Tibial nerve (tissue), 4 donors: ENCODE measurements at regions not wholly inside any gene's neighbourhood (a gene's known extent, or its start where the extent isn't known, plus 50 kb on each side); places are given as distances from the start of the nearest gene placed in this dataset.

ENCODE experiments used
- EP300 ChIP-seq, 2 donors: sonication (generic); formaldehyde crosslinking; IDR thresholded peaks; one replicate each; pipeline ENCODE4 v1.6.1; 2017; ENCODE audit warnings: antibody characterized with exemption in 2 of 2, mild to moderate bottlenecking in 1 of 2
- POLR2A ChIP-seq, 2 donors: fragments of 450-650 bp; IDR thresholded peaks; one replicate each; pipeline ENCODE4 v1.6.1; 2017; ENCODE audit warnings: antibody characterized with exemption in 2 of 2, mild to moderate bottlenecking in 2 of 2, moderate library complexity in 2 of 2
- TF ChIP-seq, protein P1 (sequence below), 5 experiments: fragments of 200-600 bp in 3 of 5; fragments of 450-650 bp in 2 of 5; sonication (generic) in 3 of 5; IDR thresholded peaks; one replicate each; pipeline ENCODE4 v1.5.1; 2016 to 2019; ENCODE audit warnings: antibody characterized with exemption in 5 of 5, mild to moderate bottlenecking in 3 of 5, moderate library complexity in 2 of 5

DNA sequence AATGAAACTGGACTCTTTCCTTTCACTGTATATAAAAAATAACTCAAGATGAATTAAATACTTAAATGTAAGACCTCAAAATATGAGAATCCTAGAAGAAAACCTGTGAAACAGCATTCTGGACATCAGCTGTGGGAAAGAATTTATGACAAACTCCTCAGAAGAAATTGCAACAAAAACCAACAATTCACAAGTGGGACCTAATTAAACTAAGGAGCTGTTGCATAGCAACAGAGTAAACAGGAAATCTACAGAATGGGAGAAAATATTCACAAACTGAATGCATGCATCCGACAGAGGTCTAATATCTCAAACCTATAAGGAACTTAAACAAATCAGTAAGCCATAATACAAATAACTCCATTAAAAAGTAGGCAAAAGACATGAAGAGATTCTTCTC lies 851.7 kb upstream of the PCDH10 start:
- TF ChIP-seq EP300 (IDR thresholded peaks at IDR 0.05) (no peak), POLR2A (IDR thresholded peaks at IDR 0.05) (no peak)
- TF ChIP-seq, protein P1, sequence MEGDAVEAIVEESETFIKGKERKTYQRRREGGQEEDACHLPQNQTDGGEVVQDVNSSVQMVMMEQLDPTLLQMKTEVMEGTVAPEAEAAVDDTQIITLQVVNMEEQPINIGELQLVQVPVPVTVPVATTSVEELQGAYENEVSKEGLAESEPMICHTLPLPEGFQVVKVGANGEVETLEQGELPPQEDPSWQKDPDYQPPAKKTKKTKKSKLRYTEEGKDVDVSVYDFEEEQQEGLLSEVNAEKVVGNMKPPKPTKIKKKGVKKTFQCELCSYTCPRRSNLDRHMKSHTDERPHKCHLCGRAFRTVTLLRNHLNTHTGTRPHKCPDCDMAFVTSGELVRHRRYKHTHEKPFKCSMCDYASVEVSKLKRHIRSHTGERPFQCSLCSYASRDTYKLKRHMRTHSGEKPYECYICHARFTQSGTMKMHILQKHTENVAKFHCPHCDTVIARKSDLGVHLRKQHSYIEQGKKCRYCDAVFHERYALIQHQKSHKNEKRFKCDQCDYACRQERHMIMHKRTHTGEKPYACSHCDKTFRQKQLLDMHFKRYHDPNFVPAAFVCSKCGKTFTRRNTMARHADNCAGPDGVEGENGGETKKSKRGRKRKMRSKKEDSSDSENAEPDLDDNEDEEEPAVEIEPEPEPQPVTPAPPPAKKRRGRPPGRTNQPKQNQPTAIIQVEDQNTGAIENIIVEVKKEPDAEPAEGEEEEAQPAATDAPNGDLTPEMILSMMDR (IDR thresholded peaks at IDR 0.05) = no peak
